H1 (cell line): ENCODE measurements at regions not wholly inside any gene's neighbourhood (a gene's known extent, or its start where the extent isn't known, plus 50 kb on each side); places are given as distances from the start of the nearest gene placed in this dataset.

ENCODE experiments used
- CTBP2 ChIP-seq: IDR thresholded peaks from 2 replicates; pipeline ENCODE4 v1.7.0; 2011; ENCODE audit warnings: borderline replicate concordance, mild to moderate bottlenecking, moderate library complexity, mixed read lengths, low read length; ENCODE audit not compliant: insufficient read depth, insufficient read length
- EZH2 ChIP-seq: fragments of 200-600 bp; sonication (generic); IDR thresholded peaks from 2 replicates; pipeline ENCODE4 v1.7.1; 2012; ENCODE audit warnings: low read depth, mild to moderate bottlenecking, moderate library complexity, low read length, inconsistent platforms; ENCODE audit not compliant: severe bottlenecking
- GABPA ChIP-seq: IDR thresholded peaks from 2 replicates; pipeline ENCODE4 v1.6.1; 2011; ENCODE audit warnings: mild to moderate bottlenecking, low read length, moderate library complexity, borderline replicate concordance; ENCODE audit not compliant: insufficient read depth
- GTF2F1 ChIP-seq: IDR thresholded peaks from 2 replicates; pipeline ENCODE4 v1.6.1; 2012; ENCODE audit warnings: low read depth, low read length, improper control_type of control experiment, borderline replicate concordance
- KDM1A ChIP-seq: fragments of 200-600, 300-600 bp; sonication (generic); IDR thresholded peaks from 2 replicates; pipeline ENCODE4 v1.7.1; 2016; ENCODE audit warnings: mild to moderate bottlenecking, low read length, borderline replicate concordance
- RAD21 ChIP-seq, 2 experiments: IDR thresholded peaks in 1 of 2; conservative IDR thresholded peaks in 1 of 2; 2 replicates each; pipeline ENCODE4 v1.6.1; 2011; ENCODE audit warnings: low read depth in 2 of 2, low read length in 2 of 2, improper control_type of control experiment in 1 of 2, inconsistent platforms in 1 of 2, mild to moderate bottlenecking in 1 of 2, moderate library complexity in 1 of 2
- SIN3A ChIP-seq, 2 experiments: IDR thresholded peaks in 1 of 2; conservative IDR thresholded peaks in 1 of 2; 2 replicates each; pipeline ENCODE4 v1.6.1; 2011 to 2012; ENCODE audit warnings: low read length in 2 of 2, improper control_type of control experiment in 1 of 2, low read depth in 1 of 2, mild to moderate bottlenecking in 1 of 2
- YY1 ChIP-seq: IDR thresholded peaks from 2 replicates; pipeline ENCODE4 v1.6.1; 2011; ENCODE audit warnings: low read depth, mild to moderate bottlenecking, low read length
- TF ChIP-seq, protein P1 (sequence below), 3 experiments: IDR thresholded peaks; 1 replicate in 2 of 3; 2 replicates in 1 of 3; pipeline versions ENCODE4 v1.5.1 to v1.6.1; 2011; ENCODE audit warnings: low read length in 3 of 3, mild to moderate bottlenecking in 3 of 3, inconsistent platforms in 2 of 3, low read depth in 1 of 3, moderate library complexity in 1 of 3; ENCODE audit not compliant: insufficient read depth in 1 of 3; ENCODE audit errors: control extremely low read depth in 1 of 3

GRCh38 chr2:19656011-19656410 is 245.8 kb downstream of the TTC32 start:
- no peak for TF ChIP-seq CTBP2
- TF ChIP-seq GABPA: no peak
- TF ChIP-seq RAD21 (IDR thresholded peaks at IDR 0.05 in 1 of 2, conservative IDR thresholded peaks at IDR 0.05 in 1 of 2; ENCODE audit: low read depth in 2 of 2, low read length in 2 of 2): no peak
- TF ChIP-seq EZH2: no peak
- TF ChIP-seq, protein P1, sequence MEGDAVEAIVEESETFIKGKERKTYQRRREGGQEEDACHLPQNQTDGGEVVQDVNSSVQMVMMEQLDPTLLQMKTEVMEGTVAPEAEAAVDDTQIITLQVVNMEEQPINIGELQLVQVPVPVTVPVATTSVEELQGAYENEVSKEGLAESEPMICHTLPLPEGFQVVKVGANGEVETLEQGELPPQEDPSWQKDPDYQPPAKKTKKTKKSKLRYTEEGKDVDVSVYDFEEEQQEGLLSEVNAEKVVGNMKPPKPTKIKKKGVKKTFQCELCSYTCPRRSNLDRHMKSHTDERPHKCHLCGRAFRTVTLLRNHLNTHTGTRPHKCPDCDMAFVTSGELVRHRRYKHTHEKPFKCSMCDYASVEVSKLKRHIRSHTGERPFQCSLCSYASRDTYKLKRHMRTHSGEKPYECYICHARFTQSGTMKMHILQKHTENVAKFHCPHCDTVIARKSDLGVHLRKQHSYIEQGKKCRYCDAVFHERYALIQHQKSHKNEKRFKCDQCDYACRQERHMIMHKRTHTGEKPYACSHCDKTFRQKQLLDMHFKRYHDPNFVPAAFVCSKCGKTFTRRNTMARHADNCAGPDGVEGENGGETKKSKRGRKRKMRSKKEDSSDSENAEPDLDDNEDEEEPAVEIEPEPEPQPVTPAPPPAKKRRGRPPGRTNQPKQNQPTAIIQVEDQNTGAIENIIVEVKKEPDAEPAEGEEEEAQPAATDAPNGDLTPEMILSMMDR (IDR thresholded peaks at IDR 0.05; ENCODE audit: control extremely low read depth in 1 of 3, insufficient read depth in 1 of 3, low read depth in 1 of 3, low read length in 3 of 3): no peak
- TF ChIP-seq KDM1A: no peak
- TF ChIP-seq GTF2F1: no peak
- TF ChIP-seq YY1: no peak
- TF ChIP-seq SIN3A (conservative IDR thresholded peaks at IDR 0.05 in 1 of 2, IDR thresholded peaks at IDR 0.05 in 1 of 2; ENCODE audit: low read depth in 1 of 2, low read length in 2 of 2): no peak
